Left renal cortex interstitium (tissue), 4 donors: ENCODE measurements at regions not wholly inside any gene's neighbourhood (a gene's known extent, or its start where the extent isn't known, plus 50 kb on each side); places are given as distances from the start of the nearest gene placed in this dataset.

ENCODE experiments used
- DNase-seq, 4 donors: peaks; one replicate each; pipeline ENCODE4 v3.0.0-alpha.2; 2013; ENCODE audit warnings: low read depth in 4 of 4, low spot score in 2 of 4, missing footprints in 1 of 4

- DNase-seq, result no peak
Observed at GRCh38 chr11:19661827-19662226, 50.8 kb upstream of the NAV2 start.

GRCh38 chr11:19660076-19660475, 52.6 kb upstream of the NAV2 start:
- DNase-seq, result no peak

GRCh38 chr11:19659529-19659928, 53.1 kb upstream of the NAV2 start:
- DNase-seq, result no peak

- DNase-seq, result no peak
Observed at GRCh38 chr11:19658344-19658743, 54.3 kb upstream of the NAV2 start.

- DNase-seq, result no peak
Observed at GRCh38 chr11:19656140-19656541, 56.5 kb upstream of the NAV2 start.

- DNase-seq, result no peak
Observed at GRCh38 chr11:19652623-19653375, 59.8 kb upstream of the NAV2 start.

GRCh38 chr11:19651653-19652052, 61.0 kb upstream of the NAV2 start:
- DNase-seq, result no peak

GRCh38 chr11:19651028-19651427, 61.6 kb upstream of the NAV2 start:
- no peak for DNase-seq

- DNase-seq, result no peak
Observed at GRCh38 chr11:19650467-19650866, 62.2 kb upstream of the NAV2 start.

GRCh38 chr11:19649751-19650150, 62.9 kb upstream of the NAV2 start:
- no peak for DNase-seq

- DNase-seq, result no peak
Observed at GRCh38 chr11:19648321-19648720, 64.3 kb upstream of the NAV2 start.

GRCh38 chr11:19647816-19648215, 64.8 kb upstream of the NAV2 start:
- DNase-seq, result no peak

- no peak for DNase-seq
Observed at GRCh38 chr11:19646921-19647320, 65.7 kb upstream of the NAV2 start.

- no peak for DNase-seq
Observed at GRCh38 chr11:19646308-19646707, 66.3 kb upstream of the NAV2 start.

GRCh38 chr11:19644316-19644715, 68.3 kb upstream of the NAV2 start:
- no peak for DNase-seq

GRCh38 chr11:19642185-19643158, 70.2 kb upstream of the NAV2 start:
- DNase-seq, result no peak

- DNase-seq, result no peak
Observed at GRCh38 chr11:19639603-19640105, 73.0 kb upstream of the NAV2 start.

- no peak for DNase-seq
Observed at GRCh38 chr11:19635332-19635731, 77.3 kb upstream of the NAV2 start.

GRCh38 chr11:19633276-19633675, 79.4 kb upstream of the NAV2 start:
- no peak for DNase-seq

GRCh38 chr11:19632499-19632834, 80.2 kb upstream of the NAV2 start:
- DNase-seq, result no peak

- DNase-seq, result no peak
Observed at GRCh38 chr11:19631712-19632498, 80.7 kb upstream of the NAV2 start.
